HG03097 (cell line): ENCODE measurements at regions not wholly inside any gene's neighbourhood (a gene's known extent, or its start where the extent isn't known, plus 50 kb on each side); places are given as distances from the start of the nearest gene placed in this dataset.

ENCODE experiments used
- ATAC-seq: cut with Tn5 transposase; IDR thresholded peaks from one replicate; pipeline ENCODE4 v1.9.1; 2021; ENCODE audit not compliant: unreplicated experiment, low FRiP score

- ATAC-seq = no peak
These were observed 102.4 kb upstream of the HSF2 start for GRCh38 chr6:122297010-122297409.

DNA sequence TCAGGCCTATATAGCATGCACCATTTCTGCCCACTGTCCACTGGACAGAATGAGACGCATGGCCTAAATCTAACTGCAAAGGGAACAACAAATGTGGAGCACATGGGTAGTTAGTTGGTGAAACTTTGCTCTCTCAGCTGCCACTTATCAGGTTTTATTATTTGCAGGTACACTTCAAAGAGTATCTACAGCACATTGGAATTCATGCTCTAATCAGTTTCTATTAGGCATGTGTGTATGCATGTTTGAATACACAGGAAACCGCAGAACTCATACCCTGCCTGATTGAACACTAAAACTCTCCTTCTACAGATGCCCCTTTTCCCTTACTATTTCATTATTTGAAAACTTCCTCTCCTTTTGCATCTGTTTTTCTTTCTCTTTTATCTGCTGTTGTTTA is 97.4 kb upstream of the HSF2 start:
- ATAC-seq = no peak

DNA sequence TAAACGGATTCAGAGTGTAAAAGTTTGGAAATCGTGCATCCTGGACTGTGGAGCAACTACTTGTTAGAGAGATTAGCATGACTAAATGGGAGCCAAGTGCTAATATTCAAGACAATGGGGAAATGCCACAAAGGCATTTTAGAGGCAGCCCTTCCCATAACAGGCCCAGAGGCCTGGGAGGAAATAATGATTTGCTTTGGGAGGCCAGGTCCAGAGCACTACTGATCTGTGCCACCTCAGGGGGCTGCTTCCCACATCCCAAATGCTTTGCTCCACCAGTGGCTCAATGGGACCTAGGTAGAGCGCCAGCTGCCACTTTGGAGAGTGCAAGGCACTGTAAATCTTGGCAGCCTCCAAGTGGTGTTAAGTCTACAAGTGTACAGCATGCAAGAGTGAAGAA is 91.9 kb upstream of the HSF2 start:
- ATAC-seq = no peak

GRCh38 chr6:122308074-122308473 is 91.4 kb upstream of the HSF2 start:
- no peak for ATAC-seq

GRCh38 chr6:122315842-122316241 is 83.6 kb upstream of the HSF2 start:
- no peak for ATAC-seq

DNA sequence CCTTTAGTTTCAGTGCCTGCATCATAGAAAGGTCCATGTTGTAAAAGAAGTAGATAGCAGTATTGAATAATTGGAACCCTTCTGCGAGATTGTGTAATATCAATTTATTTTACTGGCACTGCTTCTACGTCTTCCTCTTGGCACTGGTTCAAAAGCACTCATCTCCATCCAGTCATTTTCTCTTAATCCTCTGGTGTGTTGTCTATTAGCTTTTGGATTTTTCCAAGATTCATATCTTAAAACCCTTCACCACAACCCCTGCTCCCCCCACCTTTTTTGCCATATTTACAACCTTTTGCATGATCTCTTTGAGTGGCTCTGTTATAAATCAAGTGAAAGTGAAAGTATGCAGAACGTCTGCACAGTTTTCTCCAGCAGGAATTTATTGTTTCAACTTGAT is 76.6 kb upstream of the HSF2 start:
- no peak for ATAC-seq

DNA sequence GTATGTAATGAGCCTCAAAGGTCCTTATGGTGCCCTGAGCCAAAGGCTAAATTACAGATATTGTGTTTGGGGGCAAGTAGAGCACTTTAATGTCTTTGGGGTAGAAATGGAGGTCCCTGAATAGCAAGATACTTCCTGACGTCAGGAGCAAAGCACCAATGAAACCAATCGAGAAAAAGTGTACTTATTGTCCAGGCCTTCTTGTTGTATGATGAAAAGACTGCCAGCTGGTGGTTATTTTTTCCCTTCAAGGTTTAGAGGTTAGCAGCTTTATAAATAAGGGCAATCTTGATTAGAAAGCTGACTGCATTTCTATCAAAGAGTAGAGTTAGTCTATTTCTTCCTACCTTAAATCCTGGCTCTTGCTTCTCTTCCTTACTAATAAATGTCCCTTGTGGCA is 76.1 kb upstream of the HSF2 start:
- no peak for ATAC-seq

- no peak for ATAC-seq
These were observed 69.1 kb upstream of the HSF2 start for GRCh38 chr6:122330315-122330714.

GRCh38 chr6:122337645-122338044 is 61.8 kb upstream of the HSF2 start:
- ATAC-seq = no peak

- no peak for ATAC-seq
These were observed 59.8 kb upstream of the HSF2 start for GRCh38 chr6:122339661-122340060.

DNA sequence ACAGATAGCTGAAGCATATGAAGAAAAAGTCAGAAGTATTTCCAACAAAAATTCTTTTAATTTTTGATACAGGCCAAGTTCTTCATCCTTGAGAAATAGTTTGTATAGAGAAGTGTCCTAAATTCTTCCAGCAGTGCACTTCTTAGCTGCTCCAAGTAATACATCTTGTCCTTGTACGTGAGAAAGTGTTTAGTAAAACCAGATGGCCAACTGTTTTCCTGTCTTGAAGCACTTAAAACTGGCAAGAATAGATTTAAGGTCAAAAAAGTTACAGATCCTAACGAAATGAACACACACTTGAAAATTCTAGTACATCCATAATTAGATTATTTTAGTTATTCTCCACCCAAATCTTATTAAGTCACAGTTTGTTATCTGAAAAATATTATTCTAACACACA is 52.2 kb upstream of the HSF2 start:
- no peak for ATAC-seq

- no peak for ATAC-seq
These were observed 51.7 kb upstream of the HSF2 start for GRCh38 chr6:122347751-122348150.
